Activated CD8-positive, alpha-beta memory T cell treated with anti-CD3 and anti-CD28 coated beads for 24 hours (primary cell): ENCODE measurements at regions not wholly inside any gene's neighbourhood (a gene's known extent, or its start where the extent isn't known, plus 50 kb on each side); places are given as distances from the start of the nearest gene placed in this dataset.

Experiments
- DNase-seq: peaks from one replicate; pipeline ENCODE4 v3.0.0-alpha.2; 2020

GRCh38 chr12:91994208-91994797 lies 151.3 kb downstream of the BTG1 start:
- DNase-seq: no peak

DNA sequence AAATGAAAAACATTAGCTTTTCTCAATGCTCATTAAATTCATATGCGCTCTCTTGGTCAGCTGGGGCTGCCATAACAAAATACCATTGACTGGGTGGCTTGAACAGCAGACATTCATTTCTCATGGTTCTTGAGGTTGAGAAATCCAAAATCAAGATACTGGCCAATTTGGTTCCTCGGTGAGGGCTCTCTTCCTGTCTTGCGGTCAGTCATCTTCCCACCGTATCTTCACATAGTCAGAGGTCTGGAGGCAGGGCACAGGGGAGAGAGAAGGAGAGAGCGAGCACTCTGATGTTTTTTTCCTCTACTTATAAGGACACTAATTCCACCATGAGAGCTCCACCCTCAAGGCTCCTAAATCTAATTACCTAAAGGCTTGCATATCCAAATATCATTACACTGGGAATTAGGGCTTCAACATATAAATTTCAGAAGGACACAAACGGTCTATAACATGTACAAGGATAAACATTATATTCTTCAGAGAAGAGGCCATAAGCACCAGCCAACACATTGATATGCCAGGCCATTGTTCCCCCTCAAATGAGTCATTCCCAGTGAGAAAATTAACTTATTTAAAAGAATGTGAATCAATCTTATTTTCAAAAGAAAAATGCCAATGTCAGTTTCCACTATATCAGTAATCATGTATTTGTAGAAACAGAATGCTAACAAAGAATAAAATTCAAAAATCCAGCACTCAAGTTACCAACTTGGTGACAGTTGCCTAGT lies 152.2 kb downstream of the BTG1 start:
- DNase-seq: no peak

GRCh38 chr12:91991399-91992187 lies 154.1 kb downstream of the BTG1 start:
- DNase-seq: no peak

DNA sequence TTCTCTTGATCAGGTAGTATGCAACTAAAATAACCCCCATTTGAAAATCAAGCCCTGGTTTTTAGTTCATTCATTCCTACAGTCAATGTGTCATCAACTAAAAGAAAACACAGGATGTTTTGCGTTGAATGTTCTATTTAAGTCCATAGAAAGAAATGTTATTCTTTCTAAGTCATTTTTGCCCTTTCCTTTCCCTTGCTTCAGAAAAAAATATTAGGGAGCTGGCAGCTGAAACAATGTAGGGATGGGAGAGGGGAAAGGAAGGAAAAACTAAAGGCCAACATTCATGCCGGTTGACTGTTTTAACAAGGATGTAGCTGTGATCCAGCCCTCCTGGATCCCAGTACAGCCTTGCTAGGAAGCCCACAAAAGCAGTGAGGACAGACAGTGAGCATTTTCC lies 155.1 kb downstream of the BTG1 start:
- DNase-seq: no peak

GRCh38 chr12:91989143-91989542 lies 156.5 kb downstream of the BTG1 start:
- no peak for DNase-seq

- no peak for DNase-seq
These were observed 157.3 kb downstream of the BTG1 start for GRCh38 chr12:91988086-91988923.

DNA sequence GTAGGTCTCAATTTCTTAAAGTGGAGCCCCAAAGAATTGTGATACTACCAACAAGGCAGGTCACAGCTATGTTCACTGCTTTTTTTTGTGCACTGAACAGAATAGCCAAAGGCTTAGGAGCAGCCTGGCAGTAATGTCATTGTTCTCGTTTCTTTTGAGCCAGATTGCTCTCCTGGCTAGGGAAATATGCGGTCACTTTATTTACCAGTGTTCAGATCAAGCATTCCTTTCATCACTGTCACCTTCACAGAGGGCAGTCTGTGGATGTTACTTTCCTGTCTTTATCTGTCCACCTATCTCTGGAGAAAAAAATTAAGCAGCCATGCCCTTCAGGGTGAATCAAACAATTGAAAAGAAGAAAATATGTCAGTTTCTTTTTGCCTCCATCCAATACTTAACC lies 159.6 kb downstream of the BTG1 start:
- no peak for DNase-seq

DNA sequence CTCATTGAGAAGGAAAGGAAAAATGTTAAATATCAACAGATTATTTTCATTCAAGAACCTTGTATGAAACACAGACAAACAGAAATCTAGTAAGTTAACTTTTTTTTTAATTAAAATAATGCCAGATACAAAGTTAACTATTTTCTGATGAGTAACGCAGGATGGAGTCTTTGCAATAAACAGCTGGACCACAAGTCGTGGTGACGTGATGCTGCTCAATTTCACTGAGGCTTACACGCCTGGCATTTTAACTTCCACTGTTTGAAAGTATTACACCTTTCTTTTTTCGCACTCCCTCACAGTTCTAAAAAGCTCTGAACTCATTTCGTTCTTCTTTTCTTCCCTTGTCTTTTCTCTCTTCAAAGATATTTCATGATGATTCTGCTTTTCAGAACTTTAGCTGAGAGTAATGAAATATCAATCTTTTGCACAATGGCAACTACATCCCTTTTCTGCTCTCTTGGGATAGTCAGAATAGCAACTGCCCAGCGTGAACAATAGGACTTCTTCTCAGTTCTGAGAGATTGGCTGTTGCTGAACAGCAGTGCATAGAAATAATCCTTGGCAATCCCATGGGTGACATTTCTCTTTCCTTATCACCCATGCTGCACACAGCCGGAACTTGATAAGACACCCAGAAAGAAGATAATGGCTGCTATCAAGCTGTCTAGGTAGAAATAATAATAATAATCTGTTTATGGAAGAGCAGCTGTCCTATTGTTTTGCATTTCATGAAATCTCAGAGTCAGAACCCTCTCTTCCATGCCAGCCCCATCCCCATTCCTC lies 160.5 kb downstream of the BTG1 start:
- no peak for DNase-seq

DNA sequence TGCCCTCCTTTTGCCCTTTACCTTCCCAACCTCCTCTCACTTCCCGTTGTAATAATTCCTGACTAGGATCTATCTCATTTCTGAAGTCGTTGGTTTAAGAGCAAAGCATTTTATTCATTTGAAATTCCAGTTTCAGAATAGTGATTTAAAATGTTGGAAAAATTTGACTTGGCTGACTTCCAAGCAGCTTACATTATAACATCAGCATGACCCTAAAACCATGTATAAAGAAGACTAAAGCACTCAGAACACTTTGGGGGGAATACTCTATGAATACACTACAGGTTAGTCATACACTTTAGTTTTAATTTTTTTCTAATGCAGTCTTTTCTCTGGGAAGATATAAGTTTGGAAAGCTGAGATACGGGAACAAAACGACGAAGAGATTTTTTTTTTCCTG lies 161.1 kb downstream of the BTG1 start:
- no peak for DNase-seq

DNA sequence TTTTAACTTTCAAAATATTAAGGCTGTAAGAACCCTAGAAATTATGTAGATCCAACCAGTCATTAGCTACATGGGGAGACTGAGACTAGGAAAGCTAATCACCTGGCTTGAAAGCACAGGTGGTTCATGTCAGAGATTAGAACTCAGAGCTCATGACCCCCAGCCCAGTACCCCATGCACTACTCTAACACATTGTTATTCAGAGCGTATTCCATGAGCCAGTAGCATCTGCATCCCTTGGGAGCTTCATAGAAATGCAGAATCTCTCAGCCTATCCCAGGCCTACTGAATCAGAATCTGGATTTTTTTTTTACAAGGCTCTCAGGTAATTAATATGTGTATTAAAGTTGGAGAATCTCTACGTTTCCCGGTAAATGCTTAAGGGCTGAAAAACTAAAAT lies 161.7 kb downstream of the BTG1 start:
- no peak for DNase-seq

DNA sequence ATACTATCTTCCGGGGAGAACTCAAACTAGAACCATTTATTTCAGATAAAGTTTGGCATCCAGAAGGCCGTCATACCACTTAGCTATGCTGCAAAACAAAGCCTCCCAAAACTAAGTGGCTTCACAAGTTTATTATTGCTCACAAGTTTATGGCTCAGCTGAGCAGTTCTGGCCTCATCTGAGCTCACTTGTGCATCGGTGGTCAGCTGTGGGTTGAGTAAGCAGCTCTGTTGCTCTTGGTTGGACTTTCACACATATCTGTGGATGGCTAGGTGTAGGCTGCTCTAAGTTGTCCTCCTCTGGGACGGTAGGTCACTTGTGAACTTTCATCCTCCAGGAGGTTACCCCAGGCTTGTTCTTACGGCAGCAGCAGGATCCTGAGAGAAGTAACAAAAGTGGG lies 162.7 kb downstream of the BTG1 start:
- DNase-seq: no peak

- no peak for DNase-seq
These were observed 165.2 kb downstream of the BTG1 start for GRCh38 chr12:91980389-91980821.

DNA sequence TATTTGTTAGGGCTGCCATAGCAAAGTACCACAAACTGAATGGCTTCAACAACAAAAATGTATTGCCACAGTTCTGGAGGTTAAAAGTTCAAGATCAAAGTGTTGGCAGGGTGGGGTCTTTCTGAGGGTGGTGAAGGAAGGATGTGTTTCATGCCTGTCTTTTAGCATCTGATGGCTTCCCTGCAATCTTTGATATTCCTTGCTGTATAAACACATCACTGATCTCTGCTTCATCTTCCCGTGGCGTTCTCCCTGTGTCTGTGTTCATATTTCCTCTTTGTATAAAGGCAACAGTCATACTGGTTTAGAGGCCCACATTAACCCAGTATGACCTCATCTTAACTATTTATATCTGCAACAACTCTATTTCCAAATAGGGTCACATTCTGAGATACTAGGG lies 167.5 kb downstream of the BTG1 start:
- no peak for DNase-seq

DNA sequence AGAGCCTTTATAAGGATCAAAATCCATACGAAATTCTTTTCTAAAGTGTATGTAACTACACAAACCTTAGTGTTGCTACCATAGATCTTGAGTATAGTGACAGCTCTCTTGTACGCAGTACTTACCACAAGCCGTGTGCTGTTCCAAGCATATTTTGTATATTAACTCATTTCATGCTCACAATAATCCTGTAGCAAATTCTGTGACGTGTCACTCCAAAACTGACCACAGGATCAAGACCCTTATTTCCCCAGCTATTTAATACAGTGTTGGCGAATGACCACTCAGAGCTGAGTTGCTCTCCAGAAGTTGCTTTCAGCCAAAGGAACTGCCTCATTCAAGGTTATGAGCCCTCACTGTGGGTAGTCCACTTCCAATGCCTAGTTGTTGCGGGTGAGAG lies 169.8 kb downstream of the BTG1 start:
- no peak for DNase-seq

DNA sequence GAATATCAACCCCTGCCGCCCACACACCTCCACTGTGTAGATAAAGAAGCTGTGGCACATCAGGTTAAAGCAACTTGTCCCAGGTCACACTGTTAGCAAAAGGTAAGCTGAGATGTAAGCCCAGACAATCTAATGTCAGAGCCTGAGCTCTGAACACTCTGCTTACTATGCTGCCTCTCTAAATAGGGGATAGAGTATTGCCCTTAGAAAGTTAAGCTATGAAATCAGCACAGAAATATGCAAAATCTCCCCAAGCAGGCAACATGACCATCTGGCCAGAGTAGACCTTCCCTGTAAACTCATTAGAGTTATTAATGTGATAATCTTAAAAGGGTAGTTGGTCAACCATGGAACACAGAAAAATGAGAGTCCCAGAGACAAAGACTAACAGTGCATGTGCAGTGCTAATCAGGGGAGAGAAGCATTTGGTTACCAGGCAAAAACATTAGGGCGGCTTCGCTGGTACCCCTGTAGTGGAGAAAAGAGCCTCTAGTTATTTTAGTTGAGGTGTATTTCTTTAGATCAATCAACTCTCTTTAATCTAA lies 171.0 kb downstream of the BTG1 start:
- no peak for DNase-seq

- no peak for DNase-seq
These were observed 171.8 kb downstream of the BTG1 start for GRCh38 chr12:91973813-91974212.

DNA sequence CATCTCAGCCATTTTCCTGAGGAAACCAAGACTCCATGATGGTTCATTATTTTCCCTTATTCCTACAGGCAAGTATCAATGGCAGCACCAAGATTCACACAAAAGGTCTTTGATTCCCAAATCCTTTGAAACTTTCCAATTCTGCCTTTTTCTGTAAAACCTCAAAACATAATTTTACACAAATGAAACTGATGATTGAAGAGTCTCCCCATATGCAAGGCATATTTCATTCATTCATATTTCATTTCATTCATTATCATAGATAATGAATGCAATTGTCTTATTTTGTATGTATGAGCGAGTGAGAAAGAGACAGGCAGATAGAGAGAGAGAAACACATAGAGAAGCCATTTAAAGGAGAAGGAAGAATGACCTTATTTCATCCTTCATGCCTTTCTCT lies 172.8 kb downstream of the BTG1 start:
- no peak for DNase-seq

GRCh38 chr12:91968777-91969171 lies 176.9 kb downstream of the BTG1 start:
- no peak for DNase-seq

- DNase-seq: no peak
These were observed 177.4 kb downstream of the BTG1 start for GRCh38 chr12:91968076-91968776.

- DNase-seq: no peak
These were observed 178.1 kb downstream of the BTG1 start for GRCh38 chr12:91967590-91967989.

GRCh38 chr12:91965781-91966180 lies 179.9 kb downstream of the BTG1 start:
- DNase-seq: no peak
